HG03565 (cell line): ENCODE measurements at regions not wholly inside any gene's neighbourhood (a gene's known extent, or its start where the extent isn't known, plus 50 kb on each side); places are given as distances from the start of the nearest gene placed in this dataset.
"Not testable (repeated sequence)": the region's sequence is repeated elsewhere in the genome, so short reads cannot be mapped to it uniquely, and the experiment has no call there.

Experiments
- ATAC-seq: cut with Tn5 transposase; IDR thresholded peaks from one replicate; pipeline ENCODE4 v1.9.1; 2021; ENCODE audit warnings: mild to moderate bottlenecking, moderate library complexity; ENCODE audit not compliant: unreplicated experiment

GRCh38 chr14:86196471-86196870 lies 666.5 kb downstream of the FLRT2 start:
- ATAC-seq, result no peak

GRCh38 chr14:86193756-86194155 lies 663.8 kb downstream of the FLRT2 start:
- no peak for ATAC-seq

GRCh38 chr14:86179980-86180379 lies 650.0 kb downstream of the FLRT2 start:
- no peak for ATAC-seq

- no peak for ATAC-seq
Observed at GRCh38 chr14:86168371-86168770, 638.4 kb downstream of the FLRT2 start.

GRCh38 chr14:86166541-86166940 lies 636.6 kb downstream of the FLRT2 start:
- ATAC-seq, result no peak

GRCh38 chr14:86153480-86153879 lies 623.5 kb downstream of the FLRT2 start:
- no peak for ATAC-seq

GRCh38 chr14:86143248-86143647 lies 613.3 kb downstream of the FLRT2 start:
- no peak for ATAC-seq

- no peak for ATAC-seq
Observed at GRCh38 chr14:86141966-86142365, 612.0 kb downstream of the FLRT2 start.

- no peak for ATAC-seq
Observed at GRCh38 chr14:86129426-86129825, 599.5 kb downstream of the FLRT2 start.

- ATAC-seq, result no peak
Observed at GRCh38 chr14:86124328-86124727, 594.4 kb downstream of the FLRT2 start.

- no peak for ATAC-seq
Observed at GRCh38 chr14:86115972-86116371, 586.0 kb downstream of the FLRT2 start.

GRCh38 chr14:86110871-86111270 lies 580.9 kb downstream of the FLRT2 start:
- not testable (repeated sequence) for ATAC-seq

GRCh38 chr14:86104691-86105265 lies 574.8 kb downstream of the FLRT2 start:
- no peak for ATAC-seq

- no peak for ATAC-seq
Observed at GRCh38 chr14:86094512-86094911, 564.6 kb downstream of the FLRT2 start.

- no peak for ATAC-seq
Observed at GRCh38 chr14:86091811-86092210, 561.9 kb downstream of the FLRT2 start.

- no peak for ATAC-seq
Observed at GRCh38 chr14:86088156-86088555, 558.2 kb downstream of the FLRT2 start.

GRCh38 chr14:86087377-86087776 lies 557.4 kb downstream of the FLRT2 start:
- ATAC-seq, result no peak

- no peak for ATAC-seq
Observed at GRCh38 chr14:86086962-86087361, 557.0 kb downstream of the FLRT2 start.

- no peak for ATAC-seq
Observed at GRCh38 chr14:86084097-86084496, 554.2 kb downstream of the FLRT2 start.

- no peak for ATAC-seq
Observed at GRCh38 chr14:86083616-86084015, 553.7 kb downstream of the FLRT2 start.

- ATAC-seq, result no peak
Observed at GRCh38 chr14:86072116-86072894, 542.4 kb downstream of the FLRT2 start.

GRCh38 chr14:86066651-86067050 lies 536.7 kb downstream of the FLRT2 start:
- ATAC-seq, result no peak

- ATAC-seq, result no peak
Observed at GRCh38 chr14:86065407-86065806, 535.5 kb downstream of the FLRT2 start.
